Astrocyte (in vitro differentiated cells and primary cell): ENCODE measurements at regions not wholly inside any gene's neighbourhood (a gene's known extent, or its start where the extent isn't known, plus 50 kb on each side); places are given as distances from the start of the nearest gene placed in this dataset.

Experiments
- EZH2 ChIP-seq: IDR thresholded peaks from 2 replicates; pipeline ENCODE4 v1.6.1; 2012; ENCODE audit warnings: mild to moderate bottlenecking, low read length, inconsistent platforms; ENCODE audit not compliant: insufficient read depth
- TF ChIP-seq, protein P1 (sequence below): IDR thresholded peaks from 2 replicates; pipeline ENCODE4 v1.5.1; 2011; ENCODE audit warnings: low read depth, mild to moderate bottlenecking, inconsistent platforms, low read length, moderate library complexity; ENCODE audit not compliant: insufficient read depth

DNA sequence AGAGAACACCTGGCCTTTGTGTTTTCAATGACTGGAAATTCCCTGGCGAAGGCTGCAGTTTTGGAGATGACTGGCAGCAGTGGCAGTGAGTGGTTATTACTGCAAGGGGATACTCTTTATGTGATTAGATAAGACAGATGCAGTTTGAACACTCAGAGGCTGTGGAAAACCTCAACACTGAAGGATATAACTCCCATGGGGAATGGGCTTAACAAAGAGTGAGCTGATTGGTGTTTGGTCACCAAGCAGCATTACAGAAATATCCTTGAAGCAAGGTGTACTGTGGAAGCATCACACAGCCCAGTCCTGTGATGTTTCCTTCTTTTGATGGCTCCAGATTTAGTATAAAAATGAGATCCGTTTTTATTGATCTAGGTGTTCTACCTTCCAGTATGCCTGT lies 490.7 kb upstream of the PTPRD start:
- TF ChIP-seq, protein P1, sequence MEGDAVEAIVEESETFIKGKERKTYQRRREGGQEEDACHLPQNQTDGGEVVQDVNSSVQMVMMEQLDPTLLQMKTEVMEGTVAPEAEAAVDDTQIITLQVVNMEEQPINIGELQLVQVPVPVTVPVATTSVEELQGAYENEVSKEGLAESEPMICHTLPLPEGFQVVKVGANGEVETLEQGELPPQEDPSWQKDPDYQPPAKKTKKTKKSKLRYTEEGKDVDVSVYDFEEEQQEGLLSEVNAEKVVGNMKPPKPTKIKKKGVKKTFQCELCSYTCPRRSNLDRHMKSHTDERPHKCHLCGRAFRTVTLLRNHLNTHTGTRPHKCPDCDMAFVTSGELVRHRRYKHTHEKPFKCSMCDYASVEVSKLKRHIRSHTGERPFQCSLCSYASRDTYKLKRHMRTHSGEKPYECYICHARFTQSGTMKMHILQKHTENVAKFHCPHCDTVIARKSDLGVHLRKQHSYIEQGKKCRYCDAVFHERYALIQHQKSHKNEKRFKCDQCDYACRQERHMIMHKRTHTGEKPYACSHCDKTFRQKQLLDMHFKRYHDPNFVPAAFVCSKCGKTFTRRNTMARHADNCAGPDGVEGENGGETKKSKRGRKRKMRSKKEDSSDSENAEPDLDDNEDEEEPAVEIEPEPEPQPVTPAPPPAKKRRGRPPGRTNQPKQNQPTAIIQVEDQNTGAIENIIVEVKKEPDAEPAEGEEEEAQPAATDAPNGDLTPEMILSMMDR: no peak
- TF ChIP-seq EZH2: no peak
